ENCODE measurements at regions not wholly inside any gene's neighbourhood (a gene's known extent, or its start where the extent isn't known, plus 50 kb on each side); places are given as distances from the start of the nearest gene placed in this dataset.

DNA sequence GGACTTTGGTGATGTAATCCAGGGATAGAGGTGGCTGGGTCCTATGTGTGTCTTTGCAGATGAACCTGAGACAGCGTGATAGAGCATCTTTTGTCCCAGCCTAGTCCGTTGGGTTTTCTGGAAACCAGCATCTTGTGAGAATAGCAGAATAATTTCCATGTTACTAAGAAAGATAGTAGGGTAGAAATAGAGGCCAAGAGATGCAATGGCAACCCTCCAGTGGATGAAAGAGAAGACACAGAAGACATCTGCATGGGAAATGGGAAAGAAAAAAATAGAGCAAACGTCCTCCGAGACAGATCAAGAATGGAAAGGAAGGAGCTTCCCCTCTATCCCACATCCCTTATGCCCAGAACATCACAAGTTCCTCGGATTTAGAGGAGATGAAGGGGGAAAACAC, 409.3 kb upstream of the TMEM132C start:
- no peak for DNase-seq (ENCODE audit: low spot score)
- H3K9me3 ChIP-seq = no peaks in the 10 kb centered on the region
- H3K27ac ChIP-seq = no peak overlapping the region
- TF ChIP-seq, protein P1, sequence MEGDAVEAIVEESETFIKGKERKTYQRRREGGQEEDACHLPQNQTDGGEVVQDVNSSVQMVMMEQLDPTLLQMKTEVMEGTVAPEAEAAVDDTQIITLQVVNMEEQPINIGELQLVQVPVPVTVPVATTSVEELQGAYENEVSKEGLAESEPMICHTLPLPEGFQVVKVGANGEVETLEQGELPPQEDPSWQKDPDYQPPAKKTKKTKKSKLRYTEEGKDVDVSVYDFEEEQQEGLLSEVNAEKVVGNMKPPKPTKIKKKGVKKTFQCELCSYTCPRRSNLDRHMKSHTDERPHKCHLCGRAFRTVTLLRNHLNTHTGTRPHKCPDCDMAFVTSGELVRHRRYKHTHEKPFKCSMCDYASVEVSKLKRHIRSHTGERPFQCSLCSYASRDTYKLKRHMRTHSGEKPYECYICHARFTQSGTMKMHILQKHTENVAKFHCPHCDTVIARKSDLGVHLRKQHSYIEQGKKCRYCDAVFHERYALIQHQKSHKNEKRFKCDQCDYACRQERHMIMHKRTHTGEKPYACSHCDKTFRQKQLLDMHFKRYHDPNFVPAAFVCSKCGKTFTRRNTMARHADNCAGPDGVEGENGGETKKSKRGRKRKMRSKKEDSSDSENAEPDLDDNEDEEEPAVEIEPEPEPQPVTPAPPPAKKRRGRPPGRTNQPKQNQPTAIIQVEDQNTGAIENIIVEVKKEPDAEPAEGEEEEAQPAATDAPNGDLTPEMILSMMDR (IDR thresholded peaks at IDR 0.05) = no peak
- ATAC-seq (ENCODE audit: insufficient number of reproducible peaks, low FRiP score, low read depth) = no peak
- H3K4me1 ChIP-seq (ENCODE audit: control insufficient read depth in 1 of 2, low read depth in 2 of 2) = no peaks in the 10 kb centered on the region
- H3K36me3 ChIP-seq = no peaks in the 10 kb centered on the region
- H3K27me3 ChIP-seq (replicated peaks; ENCODE audit: insufficient read depth) = no peaks in the 10 kb centered on the region
- no peak overlapping the region for H3K4me3 ChIP-seq

DNA sequence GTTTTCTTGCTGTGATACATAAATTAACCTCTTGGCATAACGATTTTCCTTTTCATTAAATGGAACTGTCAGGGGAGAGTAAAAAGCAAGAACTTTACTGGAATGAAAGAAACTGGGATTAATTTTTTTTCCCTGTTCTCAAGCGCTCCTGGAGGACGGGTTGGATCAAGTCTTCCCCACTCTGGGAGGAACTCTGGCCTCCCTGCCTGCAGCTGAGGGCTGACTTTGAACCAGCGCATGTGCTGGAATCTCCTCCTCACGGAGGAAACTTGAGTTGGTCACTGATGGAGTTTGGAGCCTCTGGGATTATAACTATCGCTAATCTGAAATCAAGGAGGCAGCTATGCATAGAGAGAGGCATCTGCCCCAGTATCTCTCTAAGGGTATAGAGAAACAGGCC, 406.4 kb upstream of the TMEM132C start:
- Histone ChIP-seq H3K4me1 (ENCODE audit: control insufficient read depth in 1 of 2, low read depth in 2 of 2) (no peaks in the 10 kb centered on the region), H3K4me3 (no peak overlapping the region), H3K27me3 (replicated peaks; ENCODE audit: insufficient read depth) (no peaks in the 10 kb centered on the region), H3K36me3 (no peaks in the 10 kb centered on the region), H3K27ac (no peak overlapping the region), H3K9me3 (no peaks in the 10 kb centered on the region)
- no peak for ATAC-seq (ENCODE audit: insufficient number of reproducible peaks, low FRiP score, low read depth)
- no peak for DNase-seq (ENCODE audit: low spot score)
- TF ChIP-seq, protein P1 (IDR thresholded peaks at IDR 0.05) = no peak

DNA sequence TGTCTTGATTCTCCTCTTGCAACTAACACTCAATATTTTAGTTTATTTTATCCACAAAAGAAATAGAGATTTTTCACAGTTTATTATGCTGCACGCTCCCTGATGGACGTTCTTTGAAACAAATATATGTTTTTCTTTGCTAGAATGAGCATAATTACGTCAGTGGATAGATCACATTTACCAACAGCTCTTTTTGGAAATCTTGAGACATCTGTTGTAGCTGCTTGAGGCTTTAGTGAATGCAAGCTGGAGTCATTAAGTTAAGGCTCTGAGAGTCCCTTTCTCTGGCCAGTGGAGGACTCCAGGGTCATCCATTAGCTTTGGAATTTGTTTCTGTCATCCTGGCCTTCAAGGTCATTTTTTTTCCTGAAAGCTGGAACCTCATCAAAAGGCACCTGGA, 405.6 kb upstream of the TMEM132C start:
- TF ChIP-seq, protein P1 (IDR thresholded peaks at IDR 0.05) = no peak
- no peaks in the 10 kb centered on the region for H3K9me3 ChIP-seq
- H3K4me3 ChIP-seq = no peak overlapping the region
- H3K27ac ChIP-seq = no peak overlapping the region
- no peak for ATAC-seq (ENCODE audit: insufficient number of reproducible peaks, low FRiP score, low read depth)
- no peaks in the 10 kb centered on the region for H3K27me3 ChIP-seq (replicated peaks; ENCODE audit: insufficient read depth)
- no peaks in the 10 kb centered on the region for H3K4me1 ChIP-seq (ENCODE audit: control insufficient read depth in 1 of 2, low read depth in 2 of 2)
- DNase-seq (ENCODE audit: low spot score) = no peak
- H3K36me3 ChIP-seq = no peaks in the 10 kb centered on the region

DNA sequence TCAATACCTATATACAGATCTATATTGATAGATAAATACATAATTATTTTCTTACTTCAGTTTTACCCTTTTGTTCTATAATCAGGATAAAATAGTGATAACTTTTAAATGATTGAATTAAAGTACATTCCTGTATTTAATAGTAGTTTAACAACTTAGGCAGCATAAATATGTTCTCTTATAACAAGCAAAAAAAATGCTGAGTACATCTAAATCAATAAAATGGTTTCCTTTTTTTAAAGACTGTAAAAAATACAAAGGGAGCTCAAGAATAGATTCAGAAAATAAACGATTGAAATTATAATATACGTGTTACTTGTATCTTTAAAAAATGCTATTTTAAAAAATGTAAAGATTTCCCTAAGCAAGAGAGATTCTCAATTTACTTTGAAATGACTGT, 393.7 kb upstream of the TMEM132C start:
- TF ChIP-seq, protein P1 (IDR thresholded peaks at IDR 0.05) = no peak
- no peak for ATAC-seq (ENCODE audit: insufficient number of reproducible peaks, low FRiP score, low read depth)
- no peaks in the 10 kb centered on the region for H3K9me3 ChIP-seq

DNA sequence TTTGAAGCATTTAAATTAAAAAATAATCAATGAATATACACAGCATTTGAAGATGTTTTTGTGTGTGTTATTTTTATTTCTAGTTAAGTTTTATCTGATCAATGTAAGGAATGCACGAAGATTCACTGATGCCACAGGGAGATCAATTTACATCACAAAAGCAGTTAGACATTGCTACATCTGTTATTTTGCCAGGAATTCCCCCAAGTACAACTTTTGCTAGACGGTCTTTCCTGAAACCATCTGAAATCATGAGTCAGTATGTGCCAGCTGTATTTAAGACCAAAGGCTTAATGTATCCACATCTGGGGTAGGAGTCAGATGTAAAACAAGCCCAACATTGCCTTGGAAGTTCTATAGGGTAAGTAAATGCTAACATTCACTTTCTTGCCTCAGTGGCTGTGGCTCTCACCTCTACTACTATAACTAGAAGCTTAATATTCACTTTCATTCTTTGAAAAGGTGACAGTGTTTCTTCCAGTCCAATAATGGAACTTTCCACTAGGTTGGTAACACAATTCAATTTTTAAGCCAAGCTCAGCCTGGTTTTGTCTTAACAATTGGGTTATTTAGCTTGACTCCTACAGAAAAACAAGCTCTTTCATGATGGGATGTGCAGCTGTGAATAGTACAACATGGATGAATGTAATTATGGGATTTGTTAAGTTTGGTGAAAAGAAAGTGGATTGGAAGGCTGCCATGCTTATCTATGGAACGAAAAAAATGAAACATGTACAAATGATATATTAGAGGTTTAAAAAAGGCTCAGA, 385.4 kb upstream of the TMEM132C start:
- Histone ChIP-seq H3K4me3 (no peak overlapping the region), H3K27ac (no peak overlapping the region), H3K27me3 (replicated peaks; ENCODE audit: insufficient read depth) (no peaks in the 10 kb centered on the region), H3K9me3 (no peaks in the 10 kb centered on the region), H3K36me3 (no peaks in the 10 kb centered on the region), H3K4me1 (ENCODE audit: control insufficient read depth in 1 of 2, low read depth in 2 of 2) (no peaks in the 10 kb centered on the region)
- DNase-seq (ENCODE audit: low spot score) = no peak
- TF ChIP-seq, protein P1 (IDR thresholded peaks at IDR 0.05) = no peak
- ATAC-seq (ENCODE audit: insufficient number of reproducible peaks, low FRiP score, low read depth) = no peak

More for the DNA sequence above, 393.7 kb upstream of the TMEM132C start:
- Histone ChIP-seq H3K27ac (no peak overlapping the region), H3K4me3 (no peak overlapping the region), H3K36me3 (no peaks in the 10 kb centered on the region), H3K27me3 (replicated peaks; ENCODE audit: insufficient read depth) (no peaks in the 10 kb centered on the region), H3K4me1 (ENCODE audit: control insufficient read depth in 1 of 2, low read depth in 2 of 2) (no peaks in the 10 kb centered on the region)
- no peak for DNase-seq (ENCODE audit: low spot score)
